Activated T-helper 1 cell treated with anti-CD3 and anti-CD28 coated beads, Interleukin-12 subunit alpha, Interleukin-12 subunit beta, Interleukin-2, Interleukin-4 antibody, amounts not matched to agents 30 ng/mL and 10 ng/mL and 1 ng/mL, durations not matched to agents 14 hours and 24 hours and 36 hours (primary cell): ENCODE measurements at regions not wholly inside any gene's neighbourhood (a gene's known extent, or its start where the extent isn't known, plus 50 kb on each side); places are given as distances from the start of the nearest gene placed in this dataset.
"Not testable (repeated sequence)": the region's sequence is repeated elsewhere in the genome, so short reads cannot be mapped to it uniquely, and the experiment has no call there.

Experiments
- DNase-seq: peaks from one replicate; pipeline ENCODE4 v3.0.0; 2021; ENCODE audit warnings: low spot score
- H3K27ac Mint-ChIP-seq: one replicate; pipeline ENCODE4 v1.8.0; 2021; ENCODE audit warnings: mild to moderate bottlenecking, mixed read lengths
- H3K27me3 Mint-ChIP-seq: one replicate; pipeline ENCODE4 v1.8.0; 2022; ENCODE audit warnings: mild to moderate bottlenecking, moderate library complexity, mixed read lengths; ENCODE audit not compliant: insufficient read depth
- H3K36me3 Mint-ChIP-seq: one replicate; pipeline ENCODE4 v1.8.0; 2021; ENCODE audit warnings: low read depth, mixed read lengths
- H3K4me1 Mint-ChIP-seq: one replicate; pipeline ENCODE4 v1.8.0; 2021; ENCODE audit warnings: low read depth, mixed read lengths
- H3K4me3 Mint-ChIP-seq: one replicate; pipeline ENCODE4 v1.8.0; 2021; ENCODE audit warnings: mild to moderate bottlenecking, moderate library complexity, mixed read lengths
- H3K9me3 Mint-ChIP-seq: one replicate; pipeline ENCODE4 v1.8.0; 2021; ENCODE audit warnings: mixed read lengths
- intact Hi-C: fragments of 100-400 bp; cut with micrococcal nuclease; formaldehyde crosslinking; loops from one replicate; pipeline ENCODE4 v1.15.1; 2024

DNA sequence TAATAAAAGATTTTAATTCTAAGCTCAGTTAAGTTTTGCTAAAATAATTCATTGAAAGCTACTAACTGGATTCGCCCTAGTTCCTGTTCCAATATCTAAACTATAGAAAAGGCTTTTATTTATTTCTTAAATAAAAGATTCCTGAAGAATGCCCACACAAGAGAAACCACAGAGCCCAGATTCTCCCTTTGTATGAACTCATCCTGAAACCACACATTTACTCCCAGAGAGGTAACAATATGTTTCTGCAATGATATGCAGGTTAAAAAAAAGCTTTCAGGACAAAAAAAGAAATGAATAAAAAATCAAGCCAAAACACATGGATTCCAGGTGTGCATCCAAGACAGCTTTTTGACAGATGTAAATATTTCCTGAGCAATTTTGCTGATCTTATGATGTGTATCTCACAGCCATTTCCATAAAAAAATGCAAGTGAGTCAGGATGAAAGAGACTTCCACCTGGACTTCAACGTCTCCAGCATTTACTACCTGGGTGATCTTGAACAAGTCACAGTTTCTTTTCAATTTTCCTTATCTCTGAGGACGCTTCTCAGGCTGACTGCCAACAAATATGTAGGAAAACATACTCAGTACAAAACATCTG is 234.4 kb upstream of the FAT1 start:
- intact Hi-C loops, result no loop called here
- Mint-ChIP-seq H3K36me3 (no peaks in the 10 kb centered on the region), H3K9me3 (peaks cover 7% of the 10 kb centered on the region), H3K4me1 (no peaks in the 10 kb centered on the region), H3K4me3 (no peak overlapping the region), H3K27me3 (no peaks in the 10 kb centered on the region), H3K27ac (no peak overlapping the region)
- DNase-seq, result no peak

DNA sequence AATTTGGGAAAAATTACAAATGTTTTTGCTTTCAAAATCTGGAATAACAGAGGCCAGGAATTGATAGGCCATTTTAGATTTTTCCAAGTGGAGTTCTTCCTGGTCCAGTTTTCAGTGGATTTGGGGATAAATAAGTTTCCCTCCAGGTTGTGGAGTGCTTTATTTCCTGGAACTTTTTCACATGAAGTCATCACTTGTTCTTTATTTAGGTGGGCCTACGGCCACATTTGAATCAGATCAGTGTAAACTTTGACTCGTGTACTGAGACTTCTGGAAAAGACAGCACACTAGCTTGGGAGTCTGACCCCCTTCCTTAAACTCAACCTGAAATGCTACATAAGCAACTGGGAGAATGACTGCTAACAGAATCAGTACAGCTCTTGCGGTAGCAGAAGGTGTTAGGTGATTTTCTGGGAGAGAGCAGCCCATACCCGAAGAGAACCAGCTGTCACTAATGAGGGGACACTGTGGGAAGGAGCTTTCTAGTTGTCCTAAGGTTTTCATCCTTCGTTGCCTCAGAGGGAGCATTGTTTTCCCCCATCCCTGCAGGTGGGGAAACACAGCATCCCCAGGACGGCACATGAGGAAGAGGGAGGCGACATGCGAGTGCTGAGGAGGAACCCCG is 235.2 kb upstream of the FAT1 start:
- intact Hi-C loops, result no loop called here
- no peaks in the 10 kb centered on the region for H3K4me1 Mint-ChIP-seq
- H3K9me3 Mint-ChIP-seq, result peaks cover 3% of the 10 kb centered on the region
- DNase-seq, result no peak
- no peaks in the 10 kb centered on the region for H3K27me3 Mint-ChIP-seq
- no peak overlapping the region for H3K27ac Mint-ChIP-seq
- no peak overlapping the region for H3K4me3 Mint-ChIP-seq
- H3K36me3 Mint-ChIP-seq, result no peaks in the 10 kb centered on the region

DNA sequence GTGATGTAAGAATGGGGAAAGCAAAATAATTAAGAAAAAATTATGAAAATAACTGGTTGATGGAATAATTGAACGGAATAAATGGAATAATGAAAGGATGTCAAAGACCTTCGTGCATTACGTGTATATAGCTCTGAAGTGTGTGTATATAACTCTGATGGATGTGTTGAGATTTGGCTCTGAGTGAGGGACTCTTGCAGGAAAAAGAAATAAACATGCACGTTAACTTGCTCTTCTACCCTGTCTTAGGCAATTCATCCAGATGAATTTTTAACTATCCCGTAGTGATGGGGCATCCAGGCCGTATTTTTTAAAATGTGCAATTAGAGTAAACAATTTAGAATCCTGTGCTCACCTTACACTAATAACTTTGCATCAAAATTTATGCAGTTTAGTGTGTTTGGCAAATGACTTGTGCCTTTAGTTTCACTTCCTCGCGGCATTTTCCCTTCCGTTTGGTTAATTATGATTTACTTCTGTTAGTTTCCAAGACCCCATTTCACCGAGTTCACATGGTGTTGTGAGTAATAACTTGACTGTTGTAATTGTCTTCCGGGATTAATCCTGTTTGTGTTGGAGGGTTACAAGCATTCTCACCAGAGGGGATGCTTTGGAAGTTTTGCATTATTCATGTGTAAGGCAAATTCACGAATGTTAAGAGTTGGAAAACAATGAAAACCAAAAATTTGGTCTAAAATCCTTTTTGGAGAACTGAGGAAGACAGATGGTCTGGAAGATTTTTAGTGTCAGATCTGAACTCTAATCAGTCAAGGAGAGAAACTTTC is 256.5 kb upstream of the FAT1 start:
- Mint-ChIP-seq H3K27me3 (no peaks in the 10 kb centered on the region), H3K4me3 (no peak overlapping the region), H3K27ac (no peak overlapping the region), H3K36me3 (no peaks in the 10 kb centered on the region), H3K4me1 (no peaks in the 10 kb centered on the region), H3K9me3 (peaks cover 12% of the 10 kb centered on the region)
- intact Hi-C loops, result no loop called here
- DNase-seq, result no peak

DNA sequence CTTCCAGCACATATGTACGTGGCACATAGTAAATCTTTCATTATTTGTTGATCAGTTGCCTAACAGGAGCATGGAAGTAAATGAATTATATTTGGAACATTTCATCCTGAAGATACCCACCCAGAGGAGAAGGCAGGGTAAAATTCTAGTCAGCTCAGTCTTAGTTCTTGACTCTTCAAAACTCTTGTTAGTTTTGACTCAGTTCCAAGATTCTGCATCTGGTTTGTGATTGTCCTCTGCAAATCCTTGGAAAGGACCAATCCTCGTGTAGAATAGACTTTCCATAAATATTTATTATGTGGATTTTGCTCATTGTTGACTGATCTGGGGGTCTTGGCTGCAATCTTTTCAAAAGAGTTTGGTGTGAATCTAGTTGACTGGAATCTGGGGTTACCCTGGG is 257.5 kb upstream of the FAT1 start:
- Mint-ChIP-seq H3K4me1 (no peaks in the 10 kb centered on the region), H3K27me3 (no peaks in the 10 kb centered on the region), H3K36me3 (no peaks in the 10 kb centered on the region), H3K4me3 (no peak overlapping the region), H3K9me3 (peaks cover 12% of the 10 kb centered on the region), H3K27ac (no peak overlapping the region)
- DNase-seq, result no peak
- intact Hi-C loops, result no loop called here

DNA sequence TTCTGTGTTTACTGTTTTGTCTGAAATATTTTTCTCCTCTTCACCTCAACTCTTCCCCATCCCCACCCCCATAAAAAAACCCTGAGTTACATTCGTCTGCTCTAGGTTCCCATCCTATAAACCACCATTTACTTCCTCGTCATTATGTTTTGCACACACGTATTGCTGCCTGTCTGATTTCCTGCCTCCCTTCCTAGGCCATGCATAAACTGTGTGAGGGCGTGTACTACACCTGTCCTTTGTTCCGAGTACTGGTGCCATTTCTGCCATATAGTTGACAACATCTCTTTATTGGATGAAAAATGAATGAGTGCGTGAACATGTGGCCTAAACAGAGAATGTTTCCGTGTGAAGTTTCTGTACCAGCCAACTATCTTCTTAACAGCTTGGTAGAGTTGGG is 258.5 kb upstream of the FAT1 start:
- no peak overlapping the region for H3K4me3 Mint-ChIP-seq

DNA sequence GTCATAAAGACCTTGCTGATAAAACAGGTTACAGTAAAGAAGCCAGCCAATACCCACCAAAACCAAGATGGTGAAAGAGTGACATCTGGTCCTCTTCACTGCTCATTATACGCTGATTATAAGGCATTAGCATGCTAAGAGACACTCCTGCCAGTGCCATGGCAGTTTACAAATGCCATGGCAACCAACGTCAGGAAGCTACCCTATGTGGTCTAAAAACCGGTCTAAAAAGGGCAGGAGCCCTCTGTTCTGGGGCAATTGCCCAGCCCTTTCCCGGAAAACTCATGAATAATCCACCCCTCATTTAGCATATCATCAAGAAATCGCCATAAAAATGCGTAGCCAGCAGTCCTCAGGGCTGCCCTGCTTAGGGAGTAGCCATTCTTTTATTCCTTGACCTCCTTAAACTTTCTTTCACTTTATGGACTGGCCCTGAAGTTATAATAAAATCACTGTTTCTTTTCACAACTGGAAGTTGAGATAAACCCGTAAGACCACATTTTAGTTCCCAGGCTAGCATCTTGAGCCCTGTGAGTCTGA is 260.5 kb upstream of the FAT1 start:
- Mint-ChIP-seq H3K36me3 (no peaks in the 10 kb centered on the region), H3K9me3 (peaks cover 18% of the 10 kb centered on the region), H3K4me3 (no peak overlapping the region), H3K27ac (no peak overlapping the region), H3K27me3 (no peaks in the 10 kb centered on the region), H3K4me1 (no peaks in the 10 kb centered on the region)
- no peak for DNase-seq
- intact Hi-C loops, result no loop called here

More for the DNA sequence above, 258.5 kb upstream of the FAT1 start:
- Mint-ChIP-seq H3K4me1 (no peaks in the 10 kb centered on the region), H3K36me3 (no peaks in the 10 kb centered on the region), H3K9me3 (peaks cover 12% of the 10 kb centered on the region), H3K27ac (no peak overlapping the region), H3K27me3 (no peaks in the 10 kb centered on the region)
- intact Hi-C loops, result no loop called here
- DNase-seq, result no peak

DNA sequence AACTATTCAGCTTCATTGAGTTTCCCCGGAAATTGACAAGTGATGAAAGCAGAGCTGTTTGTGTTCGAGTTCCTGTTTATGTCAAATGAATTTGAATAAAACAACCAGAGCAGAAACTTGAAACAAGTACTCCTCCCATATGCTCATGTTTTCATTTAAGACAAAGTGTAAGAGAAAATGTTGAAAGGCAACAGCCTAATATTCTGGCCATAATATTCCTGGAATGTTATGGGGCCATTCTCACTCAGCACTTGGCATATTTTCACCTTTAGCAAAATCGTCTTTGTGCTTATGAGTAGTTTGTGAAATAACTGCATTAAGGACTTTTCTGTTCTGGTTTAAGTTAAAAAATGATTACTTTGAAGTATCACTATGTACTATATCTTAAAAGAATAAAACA is 276.0 kb upstream of the FAT1 start:
- DNase-seq, result no peak
- intact Hi-C loops, result no loop called here
- H3K4me3 Mint-ChIP-seq, result no peak overlapping the region
- no peaks in the 10 kb centered on the region for H3K27me3 Mint-ChIP-seq
- peaks cover 3% of the 10 kb centered on the region for H3K9me3 Mint-ChIP-seq
- no peaks in the 10 kb centered on the region for H3K4me1 Mint-ChIP-seq
- no peaks in the 10 kb centered on the region for H3K36me3 Mint-ChIP-seq
- no peak overlapping the region for H3K27ac Mint-ChIP-seq

DNA sequence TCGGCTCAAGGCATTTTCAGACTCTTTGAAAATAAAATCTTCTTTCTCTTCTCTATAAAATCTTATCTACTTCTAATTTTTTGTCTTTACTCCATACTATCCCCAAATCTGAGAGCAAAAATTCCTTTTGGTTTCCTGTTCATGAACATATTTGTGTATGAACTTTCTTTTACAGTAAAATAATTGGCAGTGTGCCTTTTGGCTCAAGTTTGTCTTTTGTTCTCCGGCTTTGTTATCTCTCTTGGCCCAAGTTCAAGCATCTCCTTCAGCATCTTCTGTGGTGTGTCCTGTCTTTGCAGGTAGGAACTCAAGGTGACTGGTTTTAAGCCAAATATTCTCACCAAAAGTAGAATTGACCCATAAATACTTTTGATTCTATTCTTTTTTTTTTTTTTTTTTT is 276.6 kb upstream of the FAT1 start:
- no peaks in the 10 kb centered on the region for H3K4me1 Mint-ChIP-seq
- peaks cover 3% of the 10 kb centered on the region for H3K9me3 Mint-ChIP-seq
- no peak for DNase-seq
- H3K36me3 Mint-ChIP-seq, result no peaks in the 10 kb centered on the region
- no peak overlapping the region for H3K4me3 Mint-ChIP-seq
- intact Hi-C loops, result no loop called here
- no peak overlapping the region for H3K27ac Mint-ChIP-seq
- H3K27me3 Mint-ChIP-seq, result no peaks in the 10 kb centered on the region

DNA sequence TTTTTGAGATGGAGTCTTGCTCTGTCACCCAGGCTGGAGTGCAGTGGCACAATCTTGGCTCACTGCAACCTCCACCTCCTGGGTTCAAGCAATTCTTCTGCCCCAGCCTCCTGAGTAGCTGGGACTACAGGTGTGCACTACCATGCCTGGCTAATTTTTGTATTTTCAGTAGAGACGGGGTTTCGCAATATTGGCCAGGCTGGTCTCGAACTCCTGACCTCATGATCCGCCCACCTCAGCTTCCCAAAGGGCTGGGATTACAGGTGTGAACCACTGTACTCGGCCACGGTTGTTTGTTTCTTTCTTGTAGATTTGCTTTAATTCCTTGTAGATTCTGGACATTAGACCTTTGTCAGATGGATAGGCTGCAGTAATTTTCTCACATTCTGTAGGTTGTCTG is 278.5 kb upstream of the FAT1 start:
- H3K4me3 Mint-ChIP-seq, H3K36me3 Mint-ChIP-seq, H3K27me3 Mint-ChIP-seq, H3K9me3 Mint-ChIP-seq, H3K27ac Mint-ChIP-seq, DNase-seq, intact Hi-C loops, H3K4me1 Mint-ChIP-seq: not testable (repeated sequence)

DNA sequence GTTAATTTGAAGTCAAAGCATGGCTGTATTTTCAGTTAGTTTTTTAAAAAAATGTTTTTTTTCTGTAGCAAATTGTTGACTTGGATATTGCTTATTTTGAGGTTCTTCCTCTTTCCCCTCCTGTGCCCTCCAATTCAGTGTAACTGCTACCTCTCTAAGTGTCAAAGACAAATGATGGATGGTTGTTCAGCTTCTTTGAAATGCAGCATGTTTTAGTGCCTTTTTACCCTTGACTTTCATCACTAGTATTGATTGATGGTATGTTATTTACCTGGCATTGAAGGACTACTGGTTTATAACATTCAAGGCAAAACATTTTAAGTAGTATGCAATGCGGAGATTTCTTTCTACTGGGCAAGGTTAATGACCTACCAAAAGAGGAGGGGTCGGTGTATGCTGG is 281.0 kb upstream of the FAT1 start:
- Mint-ChIP-seq H3K36me3 (no peaks in the 10 kb centered on the region), H3K4me3 (no peak overlapping the region), H3K27ac (no peak overlapping the region), H3K27me3 (no peaks in the 10 kb centered on the region), H3K4me1 (no peaks in the 10 kb centered on the region), H3K9me3 (peaks cover 3% of the 10 kb centered on the region)
- intact Hi-C loops, result no loop called here
- DNase-seq, result no peak

DNA sequence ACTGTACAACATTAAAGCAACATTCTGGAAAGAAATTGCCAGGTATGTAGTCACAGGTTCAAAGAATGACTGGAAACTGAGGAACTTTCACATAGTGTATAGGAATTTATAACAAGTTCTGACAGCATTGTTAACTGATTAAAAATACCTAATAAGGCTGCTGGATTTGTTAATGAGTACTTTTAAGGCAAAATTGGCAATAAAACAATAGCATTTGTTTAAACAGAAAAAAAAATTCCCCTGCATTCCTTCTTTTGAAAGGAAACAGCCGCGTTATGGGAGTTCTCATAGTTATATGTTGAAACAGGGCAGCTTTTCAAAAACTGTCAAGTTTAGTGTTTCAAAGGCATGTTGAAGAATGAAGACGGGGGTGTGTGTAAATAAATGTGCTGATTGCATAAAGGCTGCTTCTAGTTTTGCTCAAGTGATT is 282.5 kb upstream of the FAT1 start:
- no peaks in the 10 kb centered on the region for H3K4me1 Mint-ChIP-seq
- no peak overlapping the region for H3K27ac Mint-ChIP-seq
- H3K36me3 Mint-ChIP-seq, result no peaks in the 10 kb centered on the region
- H3K27me3 Mint-ChIP-seq, result no peaks in the 10 kb centered on the region
- DNase-seq, result no peak
- intact Hi-C loops, result no loop called here
- no peaks in the 10 kb centered on the region for H3K9me3 Mint-ChIP-seq
- no peak overlapping the region for H3K4me3 Mint-ChIP-seq

DNA sequence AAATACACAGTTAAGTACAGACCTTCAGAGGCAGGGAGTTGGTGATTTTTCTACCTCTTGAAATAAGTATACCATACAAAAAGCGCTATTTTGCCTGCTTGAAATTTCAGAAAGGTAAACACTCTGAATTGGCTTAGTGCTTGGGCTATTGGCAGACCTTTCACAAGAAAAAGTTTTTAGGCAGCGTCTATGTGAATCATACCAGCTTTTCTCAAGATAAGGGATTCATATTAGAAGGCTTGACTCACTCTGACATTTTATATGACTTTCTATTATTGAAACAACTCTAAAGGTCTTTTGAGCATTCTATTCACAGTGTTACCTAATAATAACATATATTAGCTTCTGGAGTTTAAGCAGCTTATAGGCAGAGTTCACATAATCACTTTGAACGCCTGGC is 286.4 kb upstream of the FAT1 start:
- no peak for DNase-seq
- Mint-ChIP-seq H3K9me3 (peaks cover 4% of the 10 kb centered on the region), H3K27ac (no peak overlapping the region), H3K4me1 (no peaks in the 10 kb centered on the region), H3K4me3 (no peak overlapping the region), H3K36me3 (no peaks in the 10 kb centered on the region), H3K27me3 (no peaks in the 10 kb centered on the region)
- intact Hi-C loops, result no loop called here

DNA sequence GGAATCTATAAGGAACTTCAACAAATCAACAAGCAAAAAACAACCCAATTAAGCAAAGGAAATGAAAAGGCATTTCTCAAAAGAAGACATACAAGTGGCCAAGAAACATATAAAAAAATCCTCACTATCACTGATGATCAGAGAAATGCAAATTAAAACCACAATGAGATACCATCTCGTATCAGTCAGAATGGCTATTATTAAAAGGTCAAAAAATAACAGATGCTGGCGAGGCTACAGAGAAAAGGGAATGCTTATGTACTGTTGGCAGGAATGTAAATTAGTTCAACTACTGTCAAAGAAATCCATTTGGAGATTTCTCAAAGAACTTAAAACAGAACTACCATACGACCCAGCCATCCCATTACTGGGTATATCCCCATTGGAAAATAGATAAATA is 292.4 kb upstream of the FAT1 start:
- Mint-ChIP-seq H3K9me3 (peaks cover 18% of the 10 kb centered on the region), H3K36me3 (no peaks in the 10 kb centered on the region), H3K27ac (no peak overlapping the region), H3K4me3 (no peak overlapping the region), H3K4me1 (no peaks in the 10 kb centered on the region), H3K27me3 (no peaks in the 10 kb centered on the region)
- DNase-seq, result no peak
- intact Hi-C loops, result no loop called here
